HG03439 (cell line): ENCODE measurements at regions not wholly inside any gene's neighbourhood (a gene's known extent, or its start where the extent isn't known, plus 50 kb on each side); places are given as distances from the start of the nearest gene placed in this dataset.

Experiments
- ATAC-seq: cut with Tn5 transposase; IDR thresholded peaks from one replicate; pipeline ENCODE4 v1.9.1; 2021; ENCODE audit warnings: mild to moderate bottlenecking, moderate library complexity; ENCODE audit not compliant: unreplicated experiment

- no peak for ATAC-seq
These were observed 50.3 kb upstream of the TCF12 start for GRCh38 chr15:56868170-56868569.

DNA sequence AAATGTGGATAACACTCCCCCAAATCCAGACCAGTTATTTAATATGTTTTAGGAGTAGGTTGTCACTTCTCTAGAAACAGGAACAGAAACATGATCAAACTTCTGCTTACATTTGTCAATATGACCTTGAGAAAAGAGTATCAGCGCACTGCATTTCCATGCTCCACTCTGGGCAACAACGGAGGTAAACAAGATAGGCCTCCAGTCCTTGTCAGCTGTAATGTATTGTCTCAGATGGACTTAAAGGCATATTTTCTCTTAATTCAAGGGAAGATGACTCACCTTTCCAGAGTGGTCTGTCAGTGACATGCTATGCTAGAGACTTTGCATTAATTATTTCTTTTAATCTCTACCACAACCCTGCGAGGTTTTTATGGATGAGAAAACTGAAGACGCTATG is 51.6 kb upstream of the TCF12 start:
- ATAC-seq, result no peak

DNA sequence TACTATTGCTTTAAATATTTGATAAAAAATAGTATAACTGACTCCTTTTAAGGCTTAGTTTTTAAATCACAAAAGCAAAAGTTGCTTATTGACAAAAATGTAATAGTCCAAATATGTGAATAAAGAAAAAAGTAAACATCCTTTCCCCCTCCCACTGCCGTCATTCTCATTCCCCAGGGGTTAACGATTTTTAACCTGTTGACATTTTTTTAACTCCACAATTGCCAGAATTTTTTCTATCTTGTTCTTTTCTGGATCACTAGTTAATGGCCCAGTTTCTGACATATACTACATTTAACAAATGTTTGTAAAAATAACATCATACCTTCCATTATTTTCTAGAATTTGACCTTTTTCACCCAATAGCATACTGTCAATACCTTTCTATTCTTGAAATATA is 60.6 kb upstream of the TCF12 start:
- ATAC-seq, result no peak

- no peak for ATAC-seq
These were observed 61.5 kb upstream of the TCF12 start for GRCh38 chr15:56856934-56857333.

GRCh38 chr15:56844892-56845291 is 73.6 kb upstream of the TCF12 start:
- no peak for ATAC-seq

DNA sequence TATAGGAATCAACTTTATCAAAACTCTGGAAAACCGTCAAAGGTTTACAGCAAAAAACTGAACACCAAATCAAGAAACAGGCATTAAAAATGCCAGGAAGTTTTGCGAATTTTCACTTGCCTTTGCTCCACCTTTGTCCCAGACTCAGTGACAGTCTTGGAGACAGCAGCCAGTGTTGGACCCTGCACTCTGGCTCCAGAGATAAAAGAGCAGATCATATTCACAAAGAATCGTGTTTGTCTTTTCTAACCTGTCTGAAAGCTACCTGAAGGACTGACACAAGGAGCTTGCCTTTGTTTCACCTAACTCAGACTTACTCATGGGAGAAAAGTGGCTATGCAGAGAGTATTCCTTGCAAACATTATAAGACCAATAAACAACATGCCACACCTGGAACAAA is 74.0 kb upstream of the TCF12 start:
- no peak for ATAC-seq

DNA sequence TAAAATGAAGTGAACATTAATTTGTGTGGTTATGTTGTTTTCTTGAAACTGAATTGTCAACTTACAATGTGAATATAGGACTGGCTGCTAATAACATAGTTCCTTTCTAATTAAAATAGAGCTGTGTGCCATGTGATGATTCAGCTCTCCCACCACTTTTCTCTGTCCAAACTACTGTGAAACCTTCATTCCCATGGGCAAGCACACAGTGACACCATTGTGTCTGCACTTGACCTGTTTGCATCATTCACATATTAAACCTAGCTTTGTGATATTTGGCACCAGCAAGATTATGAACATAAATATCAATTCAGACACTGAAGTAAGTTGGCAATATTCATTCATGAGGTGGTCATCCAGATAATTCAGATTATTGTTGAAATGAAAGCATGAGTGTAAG is 78.8 kb upstream of the TCF12 start:
- ATAC-seq, result no peak

GRCh38 chr15:56839099-56839498 is 79.3 kb upstream of the TCF12 start:
- ATAC-seq, result no peak

DNA sequence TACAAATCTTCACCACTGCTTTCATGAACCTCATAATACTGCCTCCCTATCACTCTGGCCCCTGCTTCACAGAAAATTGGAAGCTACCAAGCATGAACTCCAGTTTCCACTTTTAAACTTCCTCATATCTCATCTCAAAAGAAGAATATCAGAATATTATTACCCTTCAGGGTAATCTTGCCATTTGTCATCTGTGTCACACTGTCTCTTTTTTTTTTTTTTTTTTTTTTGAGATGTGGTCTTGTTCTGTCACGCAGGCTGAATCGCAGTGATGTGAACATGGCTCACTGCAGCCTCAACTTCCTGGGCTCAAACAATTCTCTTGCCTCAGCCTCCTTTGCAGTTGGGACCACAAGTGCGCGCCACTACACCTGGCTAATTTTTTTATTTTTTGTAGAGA is 80.4 kb upstream of the TCF12 start:
- ATAC-seq, result no peak

DNA sequence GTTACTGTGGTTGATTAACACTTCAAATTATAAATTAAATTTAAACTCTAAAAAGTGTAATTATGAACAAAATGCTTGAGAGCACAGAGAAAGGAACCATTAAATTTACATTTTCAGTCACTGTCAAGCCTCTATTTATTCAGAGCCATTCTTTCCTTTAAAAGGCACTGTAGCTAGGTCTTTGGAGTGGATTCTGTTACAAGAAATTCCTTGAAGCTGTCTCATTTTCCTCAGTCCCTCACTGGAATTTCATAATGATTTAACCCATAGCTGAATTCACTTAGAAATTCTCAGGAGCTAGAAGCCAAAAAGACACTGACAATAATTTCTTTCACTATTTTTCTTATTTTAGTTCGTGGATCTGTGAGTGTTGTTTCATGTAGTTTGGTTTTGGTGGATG is 81.2 kb upstream of the TCF12 start:
- ATAC-seq, result no peak

GRCh38 chr15:56835718-56836171 is 82.7 kb upstream of the TCF12 start:
- ATAC-seq, result no peak

- ATAC-seq, result no peak
These were observed 86.3 kb upstream of the TCF12 start for GRCh38 chr15:56832125-56832524.

GRCh38 chr15:56831467-56832005 is 86.9 kb upstream of the TCF12 start:
- ATAC-seq, result no peak

DNA sequence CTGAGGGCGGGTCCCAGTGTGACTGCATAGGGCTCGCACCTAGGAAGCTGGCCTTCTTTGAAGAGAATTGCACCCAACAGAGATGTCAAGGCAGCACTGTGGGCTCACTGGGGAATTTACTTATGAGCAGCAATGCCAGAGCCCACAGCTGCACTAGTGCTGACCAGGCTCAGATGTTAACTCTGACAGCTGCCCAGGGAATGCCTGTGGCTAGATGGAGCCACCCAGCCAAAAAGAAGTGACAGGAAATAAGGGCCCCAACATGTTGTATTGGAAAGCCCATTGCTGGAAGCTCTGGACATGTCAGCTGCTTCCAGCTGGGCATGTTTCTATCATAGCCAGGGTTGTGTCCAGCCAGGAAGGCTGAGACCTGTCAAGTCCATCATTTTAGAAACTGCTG is 90.9 kb upstream of the ZNF280D start:
- no peak for ATAC-seq

- no peak for ATAC-seq
These were observed 88.6 kb upstream of the ZNF280D start for GRCh38 chr15:56821721-56822425.

DNA sequence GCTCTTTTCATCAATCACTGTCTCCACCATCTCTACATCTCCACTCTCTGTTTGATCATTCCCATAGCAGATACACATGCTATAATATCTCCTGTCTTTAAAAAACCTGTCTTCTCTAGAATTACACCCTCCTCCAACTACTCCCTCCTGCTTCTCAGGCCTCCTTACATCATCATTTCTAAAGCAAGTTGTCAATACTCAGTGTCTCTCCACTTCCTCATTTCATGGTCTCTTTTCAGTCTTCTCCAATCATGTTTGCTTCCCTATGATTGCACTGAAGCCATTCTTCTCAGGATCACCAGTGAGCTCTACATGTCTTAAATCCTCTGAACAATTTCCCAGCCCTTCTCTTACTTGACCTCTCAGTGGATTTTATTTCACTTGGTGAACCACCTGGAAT is 87.0 kb upstream of the ZNF280D start:
- no peak for ATAC-seq

DNA sequence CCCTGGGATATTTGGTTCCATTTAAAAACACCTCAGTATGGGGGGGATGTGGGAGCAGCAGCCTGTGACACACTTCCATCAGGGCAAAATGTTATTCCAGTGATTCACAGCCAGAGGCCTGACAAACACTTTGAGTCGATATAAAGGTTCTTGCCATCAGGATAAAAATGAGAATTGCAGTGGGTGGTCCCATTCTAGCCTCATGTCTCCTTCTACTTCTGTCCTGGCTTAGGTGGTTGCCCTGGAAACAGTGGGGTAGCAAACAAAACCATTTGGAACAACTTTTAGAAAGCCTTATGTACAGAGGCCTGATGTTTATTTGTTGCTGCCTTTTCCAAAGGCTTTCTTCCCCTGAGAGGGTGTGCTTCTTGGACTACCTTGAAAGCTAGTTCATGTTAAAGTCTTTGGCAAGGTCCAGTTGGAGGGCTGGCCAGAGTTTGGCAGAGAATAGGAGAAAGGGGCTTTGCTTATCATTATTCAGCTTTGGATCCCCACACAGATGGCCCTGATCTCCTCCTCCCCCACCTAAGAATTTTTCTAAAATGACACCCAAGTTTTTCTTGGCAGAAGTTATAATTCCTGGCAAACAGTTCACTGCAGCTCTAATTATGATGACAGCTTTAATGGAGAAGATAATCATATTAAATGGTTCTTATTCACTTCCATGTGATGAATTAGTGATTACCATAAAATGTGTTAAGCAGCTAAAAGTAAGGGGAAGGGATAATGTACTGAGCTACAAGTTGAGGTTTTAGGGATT is 84.2 kb upstream of the ZNF280D start:
- no peak for ATAC-seq

DNA sequence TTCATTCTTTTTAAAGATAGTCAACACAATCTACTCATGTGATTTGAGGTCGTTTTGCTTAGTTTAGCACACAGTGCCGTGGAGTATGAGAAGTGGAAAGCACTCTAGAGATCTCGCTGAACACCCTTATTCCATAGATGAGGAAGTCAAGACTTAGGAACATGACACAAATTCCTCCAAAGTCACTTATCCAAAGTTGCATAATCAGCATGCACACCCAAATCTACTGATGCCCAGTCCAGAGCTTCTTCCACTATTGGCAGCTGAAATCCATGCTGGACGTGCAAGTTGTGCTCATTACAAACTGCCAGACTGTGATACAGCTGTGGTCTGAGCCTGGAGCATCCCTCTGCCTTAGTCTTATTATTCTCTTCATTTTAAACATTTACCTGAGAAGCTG is 83.5 kb upstream of the ZNF280D start:
- ATAC-seq, result no peak

GRCh38 chr15:56815247-56815646 is 81.9 kb upstream of the ZNF280D start:
- no peak for ATAC-seq

DNA sequence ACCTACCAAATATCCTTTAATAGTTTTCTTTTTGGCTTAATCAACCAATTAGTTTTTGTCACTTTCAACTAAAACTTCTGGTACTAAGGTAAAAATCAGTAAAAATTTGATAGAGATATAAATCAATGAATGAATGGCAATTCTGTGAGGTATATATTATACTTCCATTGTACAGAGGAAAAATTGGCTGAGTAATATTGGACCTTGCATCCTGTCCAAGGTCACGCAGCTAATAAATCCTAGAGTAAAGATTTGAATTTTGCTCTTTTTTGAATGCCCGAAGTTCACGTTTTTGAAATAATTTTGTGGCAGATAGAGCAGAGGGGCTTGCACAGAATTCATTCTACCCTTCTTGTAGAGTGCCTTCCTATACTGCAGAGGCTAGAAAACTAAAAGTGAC is 81.1 kb upstream of the ZNF280D start:
- no peak for ATAC-seq

- ATAC-seq, result no peak
These were observed 80.7 kb upstream of the ZNF280D start for GRCh38 chr15:56813995-56814394.

- ATAC-seq, result no peak
These were observed 79.7 kb upstream of the ZNF280D start for GRCh38 chr15:56812961-56813360.
